ENCODE measurements at regions not wholly inside any gene's neighbourhood (a gene's known extent, or its start where the extent isn't known, plus 50 kb on each side); places are given as distances from the start of the nearest gene placed in this dataset.

DNA sequence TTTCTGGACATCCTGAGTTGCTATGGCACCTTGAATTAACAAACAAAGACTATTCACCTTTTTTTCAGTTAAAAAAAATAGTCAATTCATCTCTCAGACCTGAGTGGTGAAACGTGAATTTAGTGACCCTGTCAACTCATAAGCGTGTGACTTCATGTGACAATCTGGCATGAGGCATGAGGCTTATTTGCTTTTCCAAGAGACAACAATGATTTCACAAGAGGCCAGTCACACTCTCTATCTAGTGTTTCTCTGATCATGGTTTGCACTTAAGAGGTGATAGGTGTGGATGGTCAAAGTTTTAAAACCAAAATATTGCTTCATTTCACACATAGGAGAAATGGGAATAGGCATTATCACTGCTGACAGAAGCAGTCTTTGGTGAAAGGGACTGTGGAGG is 559.6 kb upstream of the ACO1 start:
- no peak for TF ChIP-seq JUN (IDR thresholded peaks at IDR 0.05; ENCODE audit: borderline replicate concordance, insufficient read depth, insufficient read length, low read depth)
- no peaks in the 10 kb centered on the region for H3K79me2 ChIP-seq (ENCODE audit: control insufficient read depth, insufficient read depth, low read length)
- no peaks in the 10 kb centered on the region for H3K4me1 ChIP-seq (ENCODE audit: control insufficient read depth, extremely low read depth, insufficient read depth, low read length)
- FAIRE-seq (no peak), DNase-seq (ENCODE audit: low read depth, low spot score) (no peak)
- H4K20me1 ChIP-seq (replicated peaks; ENCODE audit: control insufficient read depth, extremely low read depth, insufficient read depth, low read length): no peaks in the 10 kb centered on the region
- CTCF ChIA-PET: no interaction called here
- intact Hi-C loops (cut with micrococcal nuclease) (no loop called here), dilution Hi-C loops (cut with MboI; ENCODE audit: extremely low pct_ligation_motif_present, low sequenced_read_pairs) (no loop called here)
- H3K9me1 ChIP-seq (replicated peaks; ENCODE audit: control insufficient read depth, extremely low read depth, insufficient read depth, low read length): no peaks in the 10 kb centered on the region
- no peak overlapping the region for H3K9ac ChIP-seq (replicated peaks; ENCODE audit: extremely low read depth, insufficient read depth, low read length)
- H3K27ac ChIP-seq (ENCODE audit: insufficient read depth, low read depth, low read length): no peak overlapping the region
- H3K4me2 ChIP-seq (ENCODE audit: insufficient read depth, low read length): no peak overlapping the region
- no peaks in the 10 kb centered on the region for H3K36me3 ChIP-seq (ENCODE audit: control insufficient read depth in 2 of 2, extremely low read depth in 1 of 2, insufficient read depth in 2 of 2, low read length in 2 of 2)
- POLR2A ChIA-PET: no interaction called here
- no peak overlapping the region for H2AFZ ChIP-seq (ENCODE audit: low read depth, low read length)
- no peaks in the 10 kb centered on the region for H3K9me3 ChIP-seq (replicated peaks; ENCODE audit: control insufficient read depth, insufficient read depth, low read length)
- H3K4me3 ChIP-seq (replicated peaks in 1 of 3; ENCODE audit: insufficient read depth in 1 of 3, low read depth in 1 of 3, low read length in 3 of 3): no peak overlapping the region
- no TSS peak for BruUV-seq (replicated peaks)
- H3K27me3 ChIP-seq (ENCODE audit: control insufficient read depth in 2 of 2, insufficient read depth in 2 of 2, low read length in 2 of 2): no peaks in the 10 kb centered on the region

DNA sequence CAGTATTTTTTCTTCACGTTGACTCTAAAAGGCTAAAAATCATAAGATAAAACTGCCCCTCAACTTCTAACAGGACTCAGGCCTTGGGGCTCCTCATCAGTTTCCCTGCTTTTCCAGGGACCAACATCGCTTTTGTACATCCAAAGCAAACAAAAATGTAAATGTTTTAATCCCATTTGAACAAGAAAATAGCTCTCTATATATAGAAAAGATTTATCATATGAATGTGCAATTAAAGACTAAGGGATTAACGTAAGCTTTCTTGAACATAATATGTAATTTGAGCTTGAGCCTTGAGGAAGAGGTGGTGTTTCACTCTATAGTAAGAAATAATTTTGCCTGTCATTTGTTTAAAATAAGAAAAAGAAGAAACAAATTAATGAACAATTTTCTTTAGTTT is 547.2 kb upstream of the ACO1 start:
- H3K4me2 ChIP-seq (ENCODE audit: insufficient read depth, low read length): no peak overlapping the region
- FAIRE-seq: no peak

More for the DNA sequence above, 547.2 kb upstream of the ACO1 start:
- Histone ChIP-seq H3K36me3 (ENCODE audit: control insufficient read depth in 2 of 2, extremely low read depth in 1 of 2, insufficient read depth in 2 of 2, low read length in 2 of 2) (no peaks in the 10 kb centered on the region), H3K9me1 (replicated peaks; ENCODE audit: control insufficient read depth, extremely low read depth, insufficient read depth, low read length) (no peaks in the 10 kb centered on the region), H2AFZ (ENCODE audit: low read depth, low read length) (no peak overlapping the region), H3K27me3 (ENCODE audit: control insufficient read depth in 2 of 2, insufficient read depth in 2 of 2, low read length in 2 of 2) (no peaks in the 10 kb centered on the region), H3K27ac (ENCODE audit: insufficient read depth, low read depth, low read length) (no peak overlapping the region), H3K4me1 (ENCODE audit: control insufficient read depth, extremely low read depth, insufficient read depth, low read length) (no peaks in the 10 kb centered on the region), H4K20me1 (replicated peaks; ENCODE audit: control insufficient read depth, extremely low read depth, insufficient read depth, low read length) (no peaks in the 10 kb centered on the region), H3K4me3 (replicated peaks in 1 of 3; ENCODE audit: insufficient read depth in 1 of 3, low read depth in 1 of 3, low read length in 3 of 3) (no peak overlapping the region), H3K79me2 (ENCODE audit: control insufficient read depth, insufficient read depth, low read length) (no peaks in the 10 kb centered on the region), H3K9me3 (replicated peaks; ENCODE audit: control insufficient read depth, insufficient read depth, low read length) (no peaks in the 10 kb centered on the region), H3K9ac (replicated peaks; ENCODE audit: extremely low read depth, insufficient read depth, low read length) (no peak overlapping the region)
- POLR2A ChIA-PET: no interaction called here
- no peak for DNase-seq (ENCODE audit: low read depth, low spot score)
- TF ChIP-seq GATA2 (IDR thresholded peaks at IDR 0.05; ENCODE audit: insufficient read depth, insufficient read length, low read depth, low read length) (no peak), FOS (IDR thresholded peaks at IDR 0.05; ENCODE audit: borderline replicate concordance, insufficient read depth, low read length) (no peak), MYC (IDR thresholded peaks at IDR 0.05; ENCODE audit: low read depth, low read length) (no peak), EZH2 (IDR thresholded peaks at IDR 0.05; ENCODE audit: borderline replicate concordance, low read depth, low read length, severe bottlenecking) (no peak), POLR2A (IDR thresholded peaks at IDR 0.05; ENCODE audit: low read depth, low read length) (no peak), JUN (IDR thresholded peaks at IDR 0.05; ENCODE audit: borderline replicate concordance, insufficient read depth, insufficient read length, low read depth) (no peak), MAX (IDR thresholded peaks at IDR 0.05; ENCODE audit: insufficient read depth, insufficient read length) (no peak), CTCF (IDR thresholded peaks at IDR 0.05; ENCODE audit: extremely low read depth in 1 of 2, insufficient read depth in 1 of 2, low read depth in 1 of 2, low read length in 2 of 2) (no peak), POLR2AphosphoS5 (IDR thresholded peaks at IDR 0.05; ENCODE audit: insufficient read depth, low read depth, low read length) (no peak)
- dilution Hi-C loops (cut with MboI; ENCODE audit: extremely low pct_ligation_motif_present, low sequenced_read_pairs) (no loop called here), intact Hi-C loops (cut with micrococcal nuclease) (no loop called here)
- no TSS peak for BruUV-seq (replicated peaks)
- CTCF ChIA-PET: no interaction called here
